ENCODE measurements at regions not wholly inside any gene's neighbourhood (a gene's known extent, or its start where the extent isn't known, plus 50 kb on each side); places are given as distances from the start of the nearest gene placed in this dataset.

- TF ChIP-seq RFX5 (IDR thresholded peaks at IDR 0.05; ENCODE audit: low read length) (no peak), TAF1 (IDR thresholded peaks at IDR 0.05; ENCODE audit: borderline replicate concordance, low read depth, low read length) (no peak), EZH2phosphoT487 (IDR thresholded peaks at IDR 0.05; ENCODE audit: borderline replicate concordance, low read depth) (no peak), MEF2A (IDR thresholded peaks at IDR 0.05; ENCODE audit: borderline replicate concordance, low read depth) (no peak), RAD21 (IDR thresholded peaks at IDR 0.05; ENCODE audit: low read length) (no peak), YY1 (IDR thresholded peaks at IDR 0.05; ENCODE audit: low read depth) (no peak), FOXM1 (IDR thresholded peaks at IDR 0.05; ENCODE audit: low read depth) (no peak), USF2 (IDR thresholded peaks at IDR 0.05; ENCODE audit: borderline replicate concordance, low read depth, low read length) (no peak), FOSL2 (IDR thresholded peaks at IDR 0.05; ENCODE audit: borderline replicate concordance, low read depth) (peak; percentile 82), NRF1 (IDR thresholded peaks at IDR 0.05; ENCODE audit: low read depth, low read length) (no peak), ELF1 (IDR thresholded peaks at IDR 0.05) (no peak), ZBTB33 (IDR thresholded peaks at IDR 0.05; ENCODE audit: borderline replicate concordance, low read depth) (no peak), RCOR1 (IDR thresholded peaks at IDR 0.05; ENCODE audit: low read length) (0 out of 2 replicates have a peak, but pooled peaks have one; percentile 23), RXRA (IDR thresholded peaks at IDR 0.05; ENCODE audit: borderline replicate concordance, low read depth) (no peak), TCF12 (IDR thresholded peaks at IDR 0.05) (peak; percentile 84), USF1 (IDR thresholded peaks at IDR 0.05; ENCODE audit: borderline replicate concordance, low read depth) (no peak), CTCF (IDR thresholded peaks at IDR 0.05) (no peak)
- TF ChIP-seq, protein P1, sequence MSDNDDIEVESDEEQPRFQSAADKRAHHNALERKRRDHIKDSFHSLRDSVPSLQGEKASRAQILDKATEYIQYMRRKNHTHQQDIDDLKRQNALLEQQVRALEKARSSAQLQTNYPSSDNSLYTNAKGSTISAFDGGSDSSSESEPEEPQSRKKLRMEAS (IDR thresholded peaks at IDR 0.05; ENCODE audit: low read depth), result peak; percentile 36; the same call in 1 of the 2 replicates
- TF ChIP-seq, protein P2, sequence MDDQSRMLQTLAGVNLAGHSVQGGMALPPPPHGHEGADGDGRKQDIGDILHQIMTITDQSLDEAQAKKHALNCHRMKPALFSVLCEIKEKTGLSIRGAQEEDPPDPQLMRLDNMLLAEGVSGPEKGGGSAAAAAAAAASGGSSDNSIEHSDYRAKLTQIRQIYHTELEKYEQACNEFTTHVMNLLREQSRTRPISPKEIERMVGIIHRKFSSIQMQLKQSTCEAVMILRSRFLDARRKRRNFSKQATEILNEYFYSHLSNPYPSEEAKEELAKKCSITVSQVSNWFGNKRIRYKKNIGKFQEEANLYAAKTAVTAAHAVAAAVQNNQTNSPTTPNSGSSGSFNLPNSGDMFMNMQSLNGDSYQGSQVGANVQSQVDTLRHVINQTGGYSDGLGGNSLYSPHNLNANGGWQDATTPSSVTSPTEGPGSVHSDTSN (IDR thresholded peaks at IDR 0.05), result peak; percentile 95
These were observed 91.3 kb upstream of the BET1 start (continued) for GRCh38 chr7:94095316-94096009.

All from SK-N-SH (cell line).